ENCODE measurements at regions not wholly inside any gene's neighbourhood (a gene's known extent, or its start where the extent isn't known, plus 50 kb on each side); places are given as distances from the start of the nearest gene placed in this dataset.

GRCh38 chr18:27865431-27865830 is 311.5 kb downstream of the CDH2 start:
- TF ChIP-seq CTCF (IDR thresholded peaks at IDR 0.05 in 2 of 3, conservative IDR thresholded peaks at IDR 0.05 in 1 of 3; ENCODE audit: control insufficient read depth in 2 of 3, extremely low read depth in 1 of 3, insufficient read depth in 1 of 3, low read depth in 3 of 3, low read length in 3 of 3) (no peak), POLR2A (IDR thresholded peaks at IDR 0.05; ENCODE audit: low read depth, low read length) (no peak), USF1 (IDR thresholded peaks at IDR 0.05; ENCODE audit: borderline replicate concordance, extremely low read length, insufficient read depth, low read depth, low read length) (no peak), STAT3 (IDR thresholded peaks at IDR 0.05; ENCODE audit: low read depth, low read length) (no peak), RFX5 (IDR thresholded peaks at IDR 0.05; ENCODE audit: low read depth, low read length) (no peak), TCF3 (IDR thresholded peaks at IDR 0.05; ENCODE audit: borderline replicate concordance, insufficient read depth, low read depth, low read length) (no peak), HCFC1 (IDR thresholded peaks at IDR 0.05; ENCODE audit: low read length) (no peak), MTA3 (IDR thresholded peaks at IDR 0.05; ENCODE audit: borderline replicate concordance, low read length) (no peak), RBBP5 (conservative IDR thresholded peaks at IDR 0.05) (no peak), POLR2AphosphoS5 (IDR thresholded peaks at IDR 0.05; ENCODE audit: low read length) (no peak), PAX8 (IDR thresholded peaks at IDR 0.05) (no peak), RAD21 (IDR thresholded peaks at IDR 0.05; ENCODE audit: insufficient read depth, low read depth, low read length) (no peak)

Measured in GM12878 (cell line).